ENCODE measurements at regions not wholly inside any gene's neighbourhood (a gene's known extent, or its start where the extent isn't known, plus 50 kb on each side); places are given as distances from the start of the nearest gene placed in this dataset.
A peak's percentile ranks its signal among the peaks of the same experiment; 100 is the strongest.
"Not testable (repeated sequence)": the region's sequence is repeated elsewhere in the genome, so short reads cannot be mapped to it uniquely, and the experiment has no call there.

DNA sequence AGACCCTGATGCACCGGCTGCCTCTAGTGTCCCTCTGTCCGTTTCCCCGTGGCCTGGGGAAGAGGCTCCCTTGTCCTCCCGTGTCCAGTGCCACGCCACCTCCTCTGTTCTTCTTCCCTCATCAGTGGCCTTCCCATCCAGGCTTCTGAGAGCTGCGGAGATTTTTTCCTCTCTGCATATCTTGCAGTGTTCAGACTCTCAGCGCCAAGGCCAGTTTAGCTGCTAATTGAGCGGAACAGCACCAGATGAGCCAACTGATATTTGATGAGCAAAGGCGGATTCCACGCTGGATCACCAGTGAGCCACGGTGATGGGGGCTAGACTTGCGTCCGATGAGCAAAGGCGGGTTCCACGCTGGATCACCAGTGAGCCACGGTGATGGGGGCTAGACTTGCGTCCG lies 257.6 kb downstream of the FOXL1 start:
- DNase-seq (ENCODE audit: low read depth), result no peak

DNA sequence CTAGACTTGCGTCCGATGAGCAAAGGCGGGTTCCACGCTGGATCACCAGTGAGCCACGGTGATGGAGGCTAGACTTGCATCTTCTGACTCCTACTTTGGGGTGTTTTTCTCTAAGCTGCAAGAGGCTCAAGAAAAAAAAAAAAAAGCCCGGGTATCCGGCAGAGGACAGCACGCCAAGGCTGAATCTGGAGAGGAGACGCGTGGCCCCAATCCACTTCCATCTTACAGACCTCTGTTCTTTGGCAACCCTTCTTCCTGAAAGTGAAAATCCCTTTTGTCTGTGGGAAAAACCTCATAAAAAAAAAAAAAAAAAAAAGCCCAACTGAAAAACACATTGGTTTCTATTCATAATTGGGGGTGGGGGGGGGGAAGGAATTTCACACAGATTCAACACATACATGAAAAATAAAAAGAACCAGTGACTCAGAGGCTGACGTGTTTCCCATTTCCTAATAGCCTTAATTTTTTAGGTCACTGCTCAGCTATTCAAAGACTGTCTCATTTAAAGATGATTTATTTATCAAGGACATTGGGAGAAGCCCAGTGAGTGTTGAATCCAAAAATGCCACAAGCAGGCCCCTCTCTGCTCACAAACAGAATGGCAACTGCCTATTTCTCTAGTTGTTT lies 258.3 kb downstream of the FOXL1 start:
- no peak for DNase-seq (ENCODE audit: low read depth)

DNA sequence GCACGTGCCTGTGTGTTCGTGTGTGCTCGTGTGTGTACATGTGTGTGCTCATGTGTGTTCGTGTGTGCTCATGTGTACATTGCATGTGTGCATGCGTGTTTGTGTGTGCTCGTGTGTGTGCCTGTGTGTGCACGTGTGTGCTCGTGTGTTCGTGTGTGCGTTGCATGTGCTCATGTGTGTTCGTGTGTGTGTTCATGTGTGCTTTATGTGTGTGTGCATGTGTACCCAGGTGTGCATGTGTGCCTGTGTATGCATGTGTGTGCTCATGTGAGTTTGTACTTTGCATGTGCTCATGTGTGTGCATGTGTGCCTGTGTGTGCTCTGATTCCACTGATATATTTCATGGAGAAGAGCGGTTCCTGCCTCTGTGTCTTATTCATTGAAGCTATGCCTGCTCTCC lies 265.5 kb downstream of the FOXL1 start:
- no peak for DNase-seq (ENCODE audit: low read depth)

DNA sequence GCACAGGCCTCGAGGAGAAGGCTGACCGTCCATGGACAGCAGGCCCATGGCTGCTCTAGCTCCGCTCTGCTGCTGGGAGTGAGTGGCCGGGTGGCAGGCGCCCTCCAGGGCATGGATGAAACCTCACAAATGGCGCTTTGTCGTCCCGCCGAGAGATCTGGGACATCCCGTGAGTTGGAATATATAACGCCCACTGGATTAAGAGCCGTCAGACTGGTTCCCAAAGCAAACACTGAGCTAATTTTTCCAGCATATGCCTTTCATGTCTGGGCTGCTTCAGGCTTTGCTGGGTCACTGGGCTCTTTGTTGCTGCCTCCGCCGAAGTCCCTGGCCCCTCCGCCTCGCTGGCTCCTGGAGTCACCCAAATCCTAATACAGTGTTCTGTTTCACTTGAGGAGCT lies 266.3 kb downstream of the FOXL1 start:
- DNase-seq (ENCODE audit: low read depth), result no peak

DNA sequence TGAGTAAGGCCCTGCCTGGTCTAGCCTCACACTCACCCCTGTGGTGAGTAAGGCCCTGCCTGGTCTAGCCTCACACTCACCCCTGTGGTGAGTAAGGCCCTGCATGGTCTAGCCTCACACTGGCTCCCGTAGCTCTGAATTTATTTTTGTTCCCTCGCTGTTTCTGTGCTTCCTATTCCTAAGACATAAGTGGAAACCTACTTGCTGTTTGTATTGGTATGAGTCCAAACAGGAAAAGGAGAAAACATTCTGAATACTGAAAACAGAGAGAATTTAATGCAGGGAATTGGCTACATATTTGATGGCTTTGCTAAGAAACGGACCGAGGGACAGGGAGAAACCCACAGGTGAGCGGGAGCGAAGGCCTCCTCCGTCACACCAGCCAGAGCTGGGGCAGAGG lies 267.8 kb downstream of the FOXL1 start:
- no peak for DNase-seq (ENCODE audit: low read depth)

DNA sequence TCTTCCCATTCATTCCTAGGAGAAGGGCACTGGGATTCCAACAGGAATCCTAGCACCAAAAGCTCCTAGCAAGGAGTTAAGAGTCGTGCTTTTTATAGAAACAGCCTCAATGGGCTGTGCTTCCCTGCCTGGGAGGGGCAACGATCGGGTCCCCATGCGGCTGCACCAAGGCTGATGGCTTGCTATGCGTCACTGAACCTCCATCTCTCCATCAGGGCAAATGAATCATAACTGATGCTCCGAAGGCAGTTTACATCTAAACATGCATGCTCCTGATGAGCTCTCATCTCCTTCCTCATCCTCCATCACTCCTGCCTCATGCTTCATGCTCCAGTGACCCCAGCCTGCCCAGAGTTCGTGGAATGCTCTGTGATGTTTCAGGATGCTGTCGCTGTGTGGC lies 270.5 kb downstream of the FOXL1 start:
- no peak for DNase-seq (ENCODE audit: low read depth)

DNA sequence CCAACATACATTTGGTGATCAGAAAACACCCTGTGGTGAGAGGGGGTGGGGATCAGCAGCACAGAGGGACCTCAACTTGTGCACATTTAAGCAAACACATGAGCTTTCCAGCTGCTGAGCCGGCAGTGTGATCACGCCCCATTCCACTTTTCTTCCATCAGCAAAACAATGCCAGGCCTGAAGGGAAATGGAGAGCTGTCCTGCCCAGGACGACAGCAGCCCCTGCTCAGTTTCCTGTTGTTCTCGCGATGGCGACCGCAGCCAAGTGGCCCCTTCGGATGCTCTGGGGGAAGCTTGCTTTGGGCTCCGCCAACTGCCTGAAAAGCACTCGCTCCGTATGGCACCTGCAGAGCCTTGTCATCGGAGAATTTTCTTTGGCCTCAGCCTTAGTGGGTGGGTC lies 272.3 kb downstream of the FOXL1 start:
- no peak for DNase-seq (ENCODE audit: low read depth)

DNA sequence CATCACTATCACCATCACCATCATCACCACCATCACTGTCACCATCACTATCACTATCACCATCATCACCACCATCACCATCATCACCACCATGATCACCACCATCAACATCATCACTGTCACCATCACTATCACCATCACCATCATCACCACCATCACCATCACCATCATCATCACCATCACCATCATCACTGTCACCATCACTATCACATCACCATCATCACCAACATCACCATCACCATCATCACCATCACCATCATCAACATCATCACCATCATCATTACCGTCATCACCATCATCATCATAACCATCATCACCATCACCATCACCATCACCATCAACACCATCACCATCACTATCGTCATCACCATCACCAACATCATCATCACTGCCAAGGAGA lies 273.8 kb downstream of the FOXL1 start:
- DNase-seq (ENCODE audit: low read depth), result no peak

DNA sequence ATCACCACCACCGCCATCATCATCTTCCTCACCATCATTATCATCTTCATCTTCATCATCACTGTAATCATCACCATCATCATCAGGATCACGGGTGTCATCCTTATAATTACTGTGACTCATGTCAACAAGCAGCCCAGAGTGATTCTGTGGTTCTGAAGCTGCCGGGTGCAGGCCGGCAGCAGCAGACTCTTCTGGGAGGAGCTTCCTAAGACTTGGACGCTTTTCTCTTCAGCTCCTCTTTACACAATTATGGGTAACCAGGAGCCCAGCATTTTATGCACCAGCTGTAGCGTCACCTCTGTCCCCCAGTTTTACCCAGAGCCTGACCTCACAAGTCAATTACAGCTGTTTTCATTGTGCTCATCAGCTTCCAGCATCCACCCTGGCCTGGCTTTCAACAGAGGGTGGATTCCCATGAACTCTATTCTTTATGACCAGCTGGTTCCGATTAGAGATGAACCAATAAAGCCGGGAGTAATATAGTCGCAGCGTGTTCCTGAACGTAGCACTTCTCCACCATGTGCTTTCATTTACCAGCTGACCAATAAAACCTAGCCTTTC lies 275.8 kb downstream of the FOXL1 start:
- DNase-seq (ENCODE audit: low read depth), result peak; percentile 85

DNA sequence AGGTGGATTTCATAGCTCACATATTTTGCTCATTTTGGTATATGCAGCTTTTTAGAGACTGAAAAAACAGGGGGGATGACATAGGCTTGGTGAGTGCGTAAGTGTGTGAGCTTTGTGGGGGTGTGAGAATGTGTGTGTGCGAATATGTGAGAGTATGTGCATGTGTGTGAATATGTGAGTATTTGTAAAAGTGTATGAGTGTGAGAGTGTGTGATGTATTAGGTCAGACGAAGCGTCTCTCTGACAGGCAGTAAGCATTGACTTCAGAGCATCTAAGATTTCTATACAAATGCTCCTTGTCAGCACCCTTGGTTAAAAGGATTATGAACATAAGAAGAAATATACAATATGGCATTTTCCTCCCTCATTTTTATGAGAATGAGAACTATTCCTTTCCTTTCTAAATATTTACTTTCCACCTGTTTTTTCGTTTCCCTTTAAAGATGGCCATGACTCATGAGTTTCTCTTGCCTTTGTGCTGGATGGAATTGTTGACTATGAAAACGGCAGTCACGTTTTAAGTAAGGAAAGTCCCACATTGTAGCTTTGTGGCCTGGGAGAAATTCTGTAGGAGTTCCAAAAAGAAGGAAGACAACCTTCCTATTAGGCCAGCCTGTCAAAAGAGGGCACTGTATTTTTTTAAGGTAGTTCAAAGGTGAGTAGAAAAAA lies 276.4 kb downstream of the FOXL1 start:
- no peak for DNase-seq (ENCODE audit: low read depth)

DNA sequence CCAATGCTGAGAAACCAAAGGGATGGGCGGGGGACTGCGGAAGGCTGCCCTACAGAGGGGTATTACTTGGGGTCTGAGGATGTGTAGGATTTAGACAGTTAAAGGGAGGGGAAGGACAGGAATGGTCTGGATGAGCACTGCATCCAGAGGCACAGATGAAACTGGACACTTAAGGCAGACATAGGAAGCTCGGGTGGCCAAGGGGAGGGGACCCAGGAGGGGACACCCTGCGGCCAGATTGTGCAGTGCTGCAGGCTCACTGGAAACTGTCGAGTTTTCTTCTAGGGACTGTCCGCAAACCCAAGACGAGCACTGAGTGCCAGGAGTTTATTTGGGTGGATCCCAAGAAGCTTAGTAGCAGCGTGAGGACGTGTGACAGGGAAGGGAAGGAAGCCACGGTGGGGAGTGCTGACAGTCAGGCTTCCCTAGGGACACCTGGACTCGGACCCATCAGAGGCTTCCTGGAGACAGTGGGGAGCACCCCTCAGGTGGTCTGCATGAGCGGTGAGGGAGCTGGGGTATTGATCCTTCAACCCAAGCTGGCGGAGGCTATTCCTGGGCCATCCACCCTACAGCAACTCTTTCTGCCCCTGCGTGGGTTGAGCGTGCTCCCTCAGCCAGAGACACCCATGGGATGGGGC lies 278.7 kb downstream of the FOXL1 start:
- no peak for DNase-seq (ENCODE audit: low read depth)

DNA sequence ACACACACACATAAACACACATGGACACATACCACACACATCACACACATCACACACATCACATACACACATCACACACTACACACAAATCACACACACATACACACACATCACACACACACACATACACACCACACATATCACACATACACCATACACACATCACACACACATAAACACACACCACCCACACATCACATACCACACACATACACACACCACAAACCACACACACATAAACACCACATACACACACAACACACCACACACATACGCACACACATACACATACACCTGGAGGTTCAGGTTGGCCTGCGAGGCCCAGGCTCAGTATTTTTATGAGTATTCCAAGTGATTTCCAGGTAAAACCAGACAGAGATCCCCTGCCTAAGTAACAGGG lies 279.5 kb downstream of the FOXL1 start:
- no peak for DNase-seq (ENCODE audit: low read depth)

DNA sequence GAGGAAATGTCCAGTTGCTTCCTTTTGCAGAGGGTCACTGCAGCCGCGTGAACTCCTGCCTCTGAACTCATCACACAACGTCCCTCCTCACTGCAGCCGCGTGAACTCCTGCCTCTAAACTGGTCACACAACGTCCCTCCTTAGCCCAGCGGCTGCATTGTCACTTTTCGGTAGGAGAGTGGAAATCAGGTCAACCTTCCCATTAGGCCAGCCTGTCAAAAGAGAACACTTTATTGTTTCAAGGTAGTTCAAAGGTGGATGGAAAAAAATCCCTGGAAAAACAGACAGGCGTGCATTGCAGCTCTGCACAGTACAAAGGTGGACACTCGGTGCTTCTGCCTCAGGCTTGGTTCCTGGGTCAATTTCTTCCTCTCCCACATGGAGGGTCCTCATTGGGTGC lies 280.2 kb downstream of the FOXL1 start:
- DNase-seq (ENCODE audit: low read depth), result no peak

DNA sequence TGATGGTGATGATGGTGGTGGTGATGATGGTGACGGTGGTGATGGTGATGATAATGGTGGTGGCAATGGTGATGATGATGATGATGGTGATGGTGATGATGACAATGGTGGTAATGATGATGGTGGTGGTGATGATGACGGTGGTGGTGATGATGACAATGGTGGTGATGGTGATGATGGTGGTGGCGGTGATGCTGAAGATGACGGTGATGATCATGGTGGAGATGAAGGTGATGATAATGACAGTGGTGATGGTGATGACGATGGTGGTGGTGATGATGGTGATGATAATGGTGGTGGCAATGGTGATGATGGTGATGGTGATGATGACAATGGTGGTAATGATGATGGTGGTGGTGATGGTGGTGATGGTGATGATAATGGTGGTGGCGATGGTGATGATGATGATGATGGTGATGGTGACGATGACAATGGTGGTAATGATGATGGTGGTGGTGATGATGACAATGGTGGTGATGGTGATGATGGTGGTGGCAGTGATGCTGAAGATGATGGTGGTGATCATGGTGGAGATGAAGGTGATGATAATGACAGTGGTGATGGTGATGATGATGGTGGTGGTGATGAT lies 283.0 kb downstream of the FOXL1 start:
- not testable (repeated sequence) for DNase-seq (ENCODE audit: low read depth)

DNA sequence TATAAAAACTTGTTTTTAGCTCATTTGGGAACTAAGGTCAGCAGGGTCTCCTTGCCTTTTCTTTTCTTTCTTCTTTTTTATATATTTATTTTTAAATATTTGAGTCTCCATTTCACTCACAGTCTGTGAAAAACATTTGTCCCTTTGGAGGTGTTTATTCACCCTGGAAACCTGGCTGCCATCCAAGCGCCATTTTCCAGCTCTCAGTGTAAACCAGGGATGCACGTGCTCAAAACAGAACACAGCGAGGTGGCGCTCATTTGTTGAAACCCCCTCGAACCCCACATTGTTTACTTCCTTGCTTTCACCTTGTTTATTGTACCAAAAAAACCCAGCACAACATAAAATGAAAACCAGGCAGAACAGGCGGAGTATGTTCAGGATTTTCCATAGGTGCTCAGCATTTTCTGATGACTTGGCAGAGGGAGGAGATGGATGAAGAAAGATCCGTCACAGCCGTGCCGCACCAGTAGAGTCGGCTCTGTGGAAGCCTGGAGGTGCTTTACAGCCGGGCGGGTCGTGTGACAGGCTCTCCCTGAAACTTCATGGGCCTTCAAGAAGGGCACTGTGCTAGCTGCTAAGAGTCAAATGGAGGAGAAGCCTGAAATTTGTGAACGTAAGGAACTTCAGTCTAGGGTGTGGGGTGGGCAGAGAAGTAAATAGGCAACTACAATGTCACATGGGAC lies 284.4 kb downstream of the FOXL1 start:
- no peak for DNase-seq (ENCODE audit: low read depth)

DNA sequence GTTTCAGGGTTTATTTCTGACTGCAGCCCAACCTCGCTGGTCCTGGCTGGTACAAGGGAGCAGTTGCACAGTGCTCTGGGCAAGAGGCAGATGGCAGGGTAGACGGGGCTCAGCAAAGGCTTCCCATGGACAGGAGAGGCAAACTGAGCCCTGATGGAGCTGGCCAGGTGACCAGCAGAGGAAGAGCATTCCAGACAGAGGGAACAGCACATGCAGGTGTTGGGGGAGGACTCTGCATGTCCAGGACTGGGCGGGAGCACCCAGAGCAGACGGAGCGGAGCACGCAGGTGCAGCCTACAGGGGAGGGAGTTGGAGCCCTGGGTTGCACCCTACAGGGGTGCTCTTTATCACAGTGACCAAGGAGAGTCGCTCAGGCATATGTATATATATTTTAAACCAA lies 285.3 kb downstream of the FOXL1 start:
- no peak for DNase-seq (ENCODE audit: low read depth)

DNA sequence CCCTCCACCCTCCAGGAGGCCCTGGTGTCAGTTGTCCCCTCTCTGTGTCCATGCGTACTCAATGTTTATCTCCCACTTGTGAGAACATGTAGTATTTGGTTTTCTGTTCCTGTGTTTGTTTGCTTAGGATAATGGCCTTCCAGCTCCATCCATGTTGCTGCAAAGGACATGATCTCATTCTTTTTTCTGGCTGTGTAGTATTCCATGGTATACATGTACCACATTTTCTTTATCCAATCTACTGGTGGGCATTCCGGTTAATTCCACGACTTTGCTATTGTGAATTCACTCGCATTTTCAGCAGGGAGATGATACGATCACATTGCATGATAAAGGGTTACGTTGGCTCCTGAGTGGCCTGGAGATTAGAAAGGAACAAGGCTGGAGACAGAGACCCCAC lies 286.2 kb downstream of the FOXL1 start:
- no peak for DNase-seq (ENCODE audit: low read depth)

DNA sequence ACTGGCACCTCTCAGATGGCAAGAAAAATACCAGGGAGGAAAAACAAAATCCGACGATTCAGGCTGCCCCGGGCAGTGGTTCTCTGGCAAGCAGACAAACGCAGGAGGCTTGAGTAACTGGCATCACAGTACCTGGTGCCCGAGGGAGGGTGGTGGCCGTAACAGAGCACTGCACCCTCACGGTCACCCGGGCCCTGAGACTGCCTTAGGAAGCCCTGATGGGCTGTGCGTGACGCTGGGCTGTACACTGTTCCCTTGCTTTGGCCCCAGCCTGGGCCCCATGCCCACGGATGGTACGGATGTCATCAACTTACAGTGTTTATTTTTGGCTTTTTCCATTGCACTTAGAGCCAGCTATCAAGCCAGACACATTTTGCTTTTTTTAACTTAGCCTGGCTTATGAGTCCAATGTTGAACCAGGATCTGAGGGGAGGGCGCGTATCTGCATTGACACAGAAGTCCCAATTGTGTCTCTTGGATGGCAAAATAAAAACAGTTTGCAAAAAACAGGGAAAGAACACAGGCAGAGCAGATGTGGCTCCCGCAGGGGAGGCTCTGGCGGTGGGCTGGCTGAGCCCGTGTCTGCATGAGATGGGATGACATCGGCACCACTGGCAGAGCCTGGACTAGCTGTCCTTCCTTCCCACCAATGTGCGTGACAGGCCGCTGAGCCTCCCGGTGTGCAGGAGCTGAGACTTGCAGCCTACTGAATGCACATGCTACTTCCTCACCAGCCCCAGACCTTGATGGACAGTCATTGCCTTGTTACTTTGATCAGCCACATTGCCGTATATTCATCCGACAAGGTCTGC lies 287.7 kb downstream of the FOXL1 start:
- DNase-seq (ENCODE audit: low read depth), result no peak

DNA sequence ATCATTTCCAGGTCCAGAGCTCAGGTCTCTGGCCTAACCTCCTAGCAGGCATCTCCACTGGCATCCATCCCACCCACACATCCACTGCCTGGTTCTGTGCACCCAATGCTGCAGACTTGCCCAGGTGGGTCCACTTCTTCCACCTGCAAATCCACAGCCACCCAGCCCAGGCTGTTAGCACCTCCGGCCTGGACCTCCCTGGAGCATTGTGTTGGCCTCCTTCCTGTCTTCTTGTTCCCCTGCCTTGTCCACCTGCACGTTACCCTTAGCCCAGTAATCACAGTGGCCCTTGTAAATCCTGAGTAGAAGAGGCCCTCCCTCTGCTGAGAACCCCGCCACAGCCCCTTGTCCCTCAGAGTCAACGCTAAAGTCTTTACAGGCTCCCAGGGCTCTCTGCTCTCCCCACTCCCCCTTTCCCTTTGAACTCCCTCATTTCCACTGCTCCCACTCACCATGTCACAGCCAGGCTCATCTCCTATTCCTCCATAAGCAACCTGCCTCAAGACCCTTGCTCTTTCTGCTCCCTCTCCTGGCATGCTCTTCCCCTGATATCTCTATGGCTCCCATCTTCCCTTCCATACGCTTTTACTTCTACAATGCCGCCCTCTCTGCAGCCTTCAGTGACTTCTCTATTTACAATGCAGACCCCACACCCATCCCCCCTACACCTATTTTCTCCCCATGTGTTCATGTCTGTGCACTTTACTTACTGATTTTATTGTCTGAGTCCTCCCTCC lies 288.8 kb downstream of the FOXL1 start:
- DNase-seq (ENCODE audit: low read depth), result no peak

DNA sequence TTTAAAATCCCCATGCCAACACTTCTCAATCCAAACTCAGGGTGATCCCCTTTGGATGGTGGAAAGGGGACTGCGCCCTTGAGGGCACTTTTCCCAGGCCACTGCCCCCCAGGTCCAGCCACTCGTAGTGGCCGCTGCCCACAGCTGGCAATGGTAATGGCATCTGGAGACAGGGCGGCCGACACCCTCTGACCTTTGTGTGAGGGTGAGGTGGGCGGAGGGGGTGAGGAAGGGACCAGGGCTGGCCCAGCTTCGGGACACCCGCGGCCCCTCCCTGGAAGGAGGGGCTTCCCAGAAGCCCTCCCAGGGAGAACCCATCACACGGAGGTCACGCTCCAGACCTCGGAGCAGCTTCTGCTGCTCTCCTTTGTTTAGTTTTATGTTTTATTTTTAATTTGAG lies 289.7 kb downstream of the FOXL1 start:
- no peak for DNase-seq (ENCODE audit: low read depth)

DNA sequence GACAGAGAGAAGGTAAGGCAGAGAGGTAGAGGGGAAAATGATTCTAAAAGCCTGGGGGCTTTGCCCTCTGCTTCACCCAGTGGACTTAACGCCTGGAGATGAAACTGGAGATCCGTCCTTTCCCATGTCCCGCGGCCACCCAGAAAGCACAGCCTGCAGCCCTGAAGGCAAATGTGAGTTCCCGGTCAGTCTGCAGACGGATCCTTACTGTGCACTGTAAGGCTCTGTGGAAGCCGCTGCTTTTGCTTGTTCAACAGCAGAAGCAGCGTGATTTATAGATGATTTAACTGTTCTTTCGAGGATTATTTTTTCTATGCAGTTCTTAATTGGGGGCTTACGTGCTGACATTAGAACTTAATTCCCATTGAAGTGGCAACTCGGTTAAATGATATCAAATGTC lies 290.4 kb downstream of the FOXL1 start:
- DNase-seq (ENCODE audit: low read depth), result no peak
